Trophoblast cell (in vitro differentiated cells and primary cell): ENCODE measurements at regions not wholly inside any gene's neighbourhood (a gene's known extent, or its start where the extent isn't known, plus 50 kb on each side); places are given as distances from the start of the nearest gene placed in this dataset.

Experiments
- DNase-seq, 2 donors: peaks; one replicate each; pipeline ENCODE4 v3.0.0-alpha.2; 2016
- H2AFZ ChIP-seq: 2 replicates; pipeline ENCODE4 v1.6.1; 2013; ENCODE audit warnings: low read length, moderate library complexity, mild to moderate bottlenecking; ENCODE audit not compliant: insufficient read depth, poor library complexity
- H2AK5ac ChIP-seq: 2 replicates; pipeline ENCODE4 v1.6.1; 2013; ENCODE audit warnings: mild to moderate bottlenecking, low read length
- H2BK120ac ChIP-seq: 2 replicates; pipeline ENCODE4 v1.6.1; 2013; ENCODE audit warnings: low read length, mild to moderate bottlenecking, moderate library complexity; ENCODE audit not compliant: insufficient read depth, poor library complexity
- H2BK12ac ChIP-seq: 2 replicates; pipeline ENCODE4 v1.6.1; 2013; ENCODE audit warnings: mild to moderate bottlenecking, low read length, moderate library complexity
- H2BK5ac ChIP-seq: 2 replicates; pipeline ENCODE4 v1.6.1; 2013; ENCODE audit warnings: low read length, low read depth, moderate library complexity, mild to moderate bottlenecking; ENCODE audit not compliant: poor library complexity
- H3K14ac ChIP-seq: 2 replicates; pipeline ENCODE4 v1.6.1; 2013; ENCODE audit warnings: mild to moderate bottlenecking, low read length
- H3K18ac ChIP-seq: 2 replicates; pipeline ENCODE4 v1.6.1; 2013; ENCODE audit warnings: mild to moderate bottlenecking, low read length
- H3K23ac ChIP-seq: 2 replicates; pipeline ENCODE4 v1.6.1; 2013; ENCODE audit warnings: low read length
- H3K27ac ChIP-seq: 2 replicates; pipeline ENCODE4 v1.5.1; 2013; ENCODE audit warnings: low read depth, mild to moderate bottlenecking, inconsistent platforms, low read length, moderate library complexity
- H3K27me3 ChIP-seq: 2 replicates; pipeline ENCODE4 v1.6.1; 2013; ENCODE audit warnings: inconsistent platforms, mild to moderate bottlenecking, low read length, moderate library complexity; ENCODE audit not compliant: insufficient read depth
- H3K36me3 ChIP-seq, 2 experiments: 1 replicate in 1 of 2; 2 replicates in 1 of 2; pipeline ENCODE4 v1.6.1; 2013; ENCODE audit warnings: low read length in 2 of 2, mild to moderate bottlenecking in 2 of 2, moderate library complexity in 1 of 2; ENCODE audit not compliant: insufficient read depth in 2 of 2, control insufficient read depth in 1 of 2
- H3K4ac ChIP-seq: 2 replicates; pipeline ENCODE4 v1.6.1; 2013; ENCODE audit warnings: low read depth, mild to moderate bottlenecking, low read length, moderate library complexity
- H3K4me1 ChIP-seq, 2 experiments: 1 replicate in 1 of 2; 2 replicates in 1 of 2; pipeline ENCODE4 v1.6.1; 2013; ENCODE audit warnings: low read length in 2 of 2, mild to moderate bottlenecking in 2 of 2, moderate library complexity in 1 of 2; ENCODE audit not compliant: insufficient read depth in 2 of 2, control insufficient read depth in 1 of 2
- H3K4me2 ChIP-seq: 2 replicates; pipeline ENCODE4 v1.6.1; 2013; ENCODE audit warnings: inconsistent platforms, mild to moderate bottlenecking, low read length, moderate library complexity
- H3K4me3 ChIP-seq: 2 replicates; pipeline ENCODE4 v1.5.1; 2013; ENCODE audit warnings: mild to moderate bottlenecking, low read depth, low read length, inconsistent platforms
- H3K79me1 ChIP-seq: one replicate; pipeline ENCODE4 v1.6.1; 2013; ENCODE audit warnings: low read length
- H3K79me2 ChIP-seq: 2 replicates; pipeline ENCODE4 v1.6.1; 2013; ENCODE audit warnings: low read length, mild to moderate bottlenecking; ENCODE audit not compliant: control insufficient read depth, insufficient read depth, poor library complexity
- H3K9ac ChIP-seq: 2 replicates; pipeline ENCODE4 v1.6.1; 2013; ENCODE audit warnings: mild to moderate bottlenecking, low read length
- H3K9me3 ChIP-seq: 2 replicates; pipeline ENCODE4 v1.6.1; 2013; ENCODE audit warnings: low read depth, mild to moderate bottlenecking, control low read depth, inconsistent platforms, low read length; ENCODE audit not compliant: insufficient read depth
- H4K12ac ChIP-seq: 2 replicates; pipeline ENCODE4 v1.6.1; 2013; ENCODE audit warnings: low read depth, mild to moderate bottlenecking, low read length, moderate library complexity
- H4K8ac ChIP-seq: 2 replicates; pipeline ENCODE4 v1.6.1; 2013; ENCODE audit warnings: low read depth, mild to moderate bottlenecking, low read length, moderate library complexity
- H4K91ac ChIP-seq: one replicate; pipeline ENCODE4 v1.6.1; 2013; ENCODE audit warnings: low read depth, mild to moderate bottlenecking, low read length, moderate library complexity
- WGBS: extraction: QIAGEN DNeasy Blood & Tissue Kit; methylation state at CpG from one replicate; pipeline ENCODE4 v1.1.7; 2013; ENCODE audit warnings: missing lambda C conversion rate; ENCODE audit not compliant: insufficient read length, insufficient coverage; ENCODE audit errors: extremely low coverage; 5-methylcytosine and 5-hydroxymethylcytosine counted together

GRCh38 chr17:77786090-77786489 is 172.4 kb upstream of the TNRC6C start:
- H2BK120ac ChIP-seq = no peak overlapping the region
- WGBS = no CpG with 5 or more reads among the region's 4 CpGs
- H3K79me2 ChIP-seq = no peaks in the 10 kb centered on the region
- H3K36me3 ChIP-seq = no peaks in the 10 kb centered on the region
- H2AFZ ChIP-seq = no peak overlapping the region
- H4K8ac ChIP-seq = no peak overlapping the region
- peaks cover 0 to 5% of the 10 kb centered on the region in 2 experiments for H3K4me1 ChIP-seq
- H3K4ac ChIP-seq = no peak overlapping the region
- H3K9me3 ChIP-seq = peaks cover 3% of the 10 kb centered on the region
- no peak overlapping the region for H3K4me3 ChIP-seq
- H3K14ac ChIP-seq = no peak overlapping the region
- H3K9ac ChIP-seq = no peak overlapping the region
- H3K23ac ChIP-seq = no peak overlapping the region
- H3K4me2 ChIP-seq = no peak overlapping the region
- no peak for DNase-seq
- no peaks in the 10 kb centered on the region for H3K79me1 ChIP-seq
- H2AK5ac ChIP-seq = no peak overlapping the region
- no peak overlapping the region for H3K27ac ChIP-seq
- peaks cover 23% of the 10 kb centered on the region for H3K27me3 ChIP-seq
- H2BK5ac ChIP-seq = no peak overlapping the region
- no peak overlapping the region for H4K91ac ChIP-seq
- no peak overlapping the region for H3K18ac ChIP-seq
- H4K12ac ChIP-seq = no peak overlapping the region
- H2BK12ac ChIP-seq = no peak overlapping the region

- no peak overlapping the region for H2BK5ac ChIP-seq
- peaks cover 0 to 5% of the 10 kb centered on the region in 2 experiments for H3K4me1 ChIP-seq
- no peak overlapping the region for H2BK12ac ChIP-seq
- peaks cover 23% of the 10 kb centered on the region for H3K27me3 ChIP-seq
- no peak overlapping the region for H4K8ac ChIP-seq
- no peak overlapping the region for H3K9ac ChIP-seq
- no peak for DNase-seq
- no peak overlapping the region for H3K4me2 ChIP-seq
- no CpG with 5 or more reads among the region's 20 CpGs for WGBS
- no peak overlapping the region for H2AFZ ChIP-seq
- H3K79me2 ChIP-seq = no peaks in the 10 kb centered on the region
- no peak overlapping the region for H3K4ac ChIP-seq
- no peak overlapping the region for H3K23ac ChIP-seq
- H3K36me3 ChIP-seq = no peaks in the 10 kb centered on the region
- no peaks in the 10 kb centered on the region for H3K79me1 ChIP-seq
- H4K12ac ChIP-seq = no peak overlapping the region
- H2BK120ac ChIP-seq = no peak overlapping the region
- H3K9me3 ChIP-seq = peaks cover 3% of the 10 kb centered on the region
- H3K18ac ChIP-seq = no peak overlapping the region
- H3K4me3 ChIP-seq = no peak overlapping the region
- no peak overlapping the region for H3K14ac ChIP-seq
- no peak overlapping the region for H3K27ac ChIP-seq
- H2AK5ac ChIP-seq = no peak overlapping the region
- H4K91ac ChIP-seq = no peak overlapping the region
These were observed 171.6 kb upstream of the TNRC6C start for GRCh38 chr17:77786740-77787505.

GRCh38 chr17:77790143-77790829 is 168.2 kb upstream of the TNRC6C start:
- Histone ChIP-seq H3K4me3 (peak overlapping the region; percentile 18), H3K18ac (no peak overlapping the region), H3K23ac (no peak overlapping the region), H2AFZ (no peak overlapping the region), H3K9me3 (peaks cover 6% of the 10 kb centered on the region), H3K4me2 (no peak overlapping the region), H3K4me1 (peaks cover 0 to 5% of the 10 kb centered on the region in 2 experiments), H3K27me3 (peaks cover 22% of the 10 kb centered on the region), H3K27ac (peak overlapping the region; percentile 18), H4K91ac (no peak overlapping the region), H3K79me2 (no peaks in the 10 kb centered on the region), H4K12ac (no peak overlapping the region), H3K4ac (no peak overlapping the region), H2AK5ac (no peak overlapping the region), H3K79me1 (no peaks in the 10 kb centered on the region), H4K8ac (no peak overlapping the region), H2BK120ac (no peak overlapping the region), H3K14ac (no peak overlapping the region), H3K9ac (no peak overlapping the region), H2BK5ac (no peak overlapping the region), H3K36me3 (no peaks in the 10 kb centered on the region), H2BK12ac (no peak overlapping the region)
- DNase-seq = peak; percentile 90 to 91
- WGBS = no CpG with 5 or more reads among the region's 9 CpGs

GRCh38 chr17:77792626-77793025 is 165.9 kb upstream of the TNRC6C start:
- no peak overlapping the region for H3K4me3 ChIP-seq
- H3K18ac ChIP-seq = no peak overlapping the region
- H3K23ac ChIP-seq = no peak overlapping the region
- no peak overlapping the region for H3K4me2 ChIP-seq
- no peak overlapping the region for H2BK5ac ChIP-seq
- no peak overlapping the region for H3K14ac ChIP-seq
- no peaks in the 10 kb centered on the region for H3K36me3 ChIP-seq
- H3K4me1 ChIP-seq = peaks cover 0 to 5% of the 10 kb centered on the region in 2 experiments
- H4K12ac ChIP-seq = no peak overlapping the region
- no peak overlapping the region for H2BK120ac ChIP-seq
- no peak overlapping the region for H2AFZ ChIP-seq
- H3K9ac ChIP-seq = no peak overlapping the region
- peaks cover 4% of the 10 kb centered on the region for H3K9me3 ChIP-seq
- H4K8ac ChIP-seq = no peak overlapping the region
- H3K27me3 ChIP-seq = peaks cover 7% of the 10 kb centered on the region
- no peaks in the 10 kb centered on the region for H3K79me1 ChIP-seq
- no peaks in the 10 kb centered on the region for H3K79me2 ChIP-seq
- DNase-seq = no peak
- H2BK12ac ChIP-seq = no peak overlapping the region
- H3K27ac ChIP-seq = no peak overlapping the region
- WGBS = no CpG with 5 or more reads among the region's 10 CpGs
- H2AK5ac ChIP-seq = no peak overlapping the region
- H4K91ac ChIP-seq = no peak overlapping the region
- H3K4ac ChIP-seq = no peak overlapping the region
